ENCODE measurements at regions not wholly inside any gene's neighbourhood (a gene's known extent, or its start where the extent isn't known, plus 50 kb on each side); places are given as distances from the start of the nearest gene placed in this dataset.
A peak's percentile ranks its signal among the peaks of the same experiment; 100 is the strongest.
"Not testable (repeated sequence)": the region's sequence is repeated elsewhere in the genome, so short reads cannot be mapped to it uniquely, and the experiment has no call there.

DNA sequence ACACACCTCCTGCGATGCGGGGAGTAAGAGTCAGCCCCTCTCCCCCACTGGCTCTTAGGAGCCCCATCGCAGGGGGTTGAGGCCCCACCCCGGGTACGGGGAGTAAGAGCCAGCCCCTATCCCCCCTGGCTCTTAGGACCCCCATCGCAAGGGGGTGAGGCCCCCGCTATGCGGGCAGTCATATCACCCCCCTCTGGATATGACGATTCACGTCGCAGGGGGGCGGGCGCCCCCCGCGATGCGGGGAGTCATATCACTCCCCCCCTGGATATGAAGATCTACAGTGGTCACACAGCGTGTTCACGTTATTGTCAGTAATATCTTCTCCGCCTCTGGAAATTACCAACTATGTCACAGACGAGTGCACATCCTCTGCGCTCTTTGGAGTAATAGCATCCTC lies 61.1 kb downstream of the DEFB131A start:
- H3K27ac ChIP-seq; H3K4me3 ChIP-seq; intact Hi-C loops (cut with DNase I): not testable (repeated sequence)

GRCh38 chr4:9506672-9507071 lies 62.5 kb downstream of the DEFB131A start:
- intact Hi-C loops (cut with DNase I); DNase-seq; H3K4me1 ChIP-seq; H3K4me3 ChIP-seq; H3K27ac ChIP-seq; H3K36me3 ChIP-seq; H3K9ac ChIP-seq (ENCODE audit: low read depth in 2 of 2, low read length in 2 of 2); H3K27me3 ChIP-seq; H3K9me3 ChIP-seq: not testable (repeated sequence)

More for the DNA sequence above, 61.1 kb downstream of the DEFB131A start:
- not testable (repeated sequence) for H3K9me3 ChIP-seq; H3K4me1 ChIP-seq; H3K9ac ChIP-seq (ENCODE audit: low read depth in 2 of 2, low read length in 2 of 2); H3K36me3 ChIP-seq; H3K27me3 ChIP-seq; DNase-seq

DNA sequence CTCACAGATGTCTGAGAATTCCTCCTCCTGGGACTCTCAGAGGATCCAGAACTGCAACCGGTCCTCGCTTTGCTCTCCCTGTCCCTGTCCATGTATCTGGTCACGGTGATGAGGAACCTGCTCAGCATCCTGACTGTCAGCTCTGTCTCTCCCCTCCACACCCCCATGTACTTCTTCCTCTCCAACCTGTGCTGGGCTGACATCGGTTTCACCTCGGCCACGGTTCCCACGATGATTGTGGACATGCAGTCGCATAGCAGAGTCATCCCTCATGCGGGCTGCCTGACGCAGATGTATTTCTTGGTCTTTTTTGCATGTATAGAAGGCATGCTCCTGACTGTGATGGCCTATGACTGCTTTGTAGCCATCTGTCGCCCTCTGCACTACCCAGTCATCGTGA lies 68.7 kb downstream of the DEFB131A start:
- intact Hi-C loops (cut with DNase I); H3K4me3 ChIP-seq; H3K9me3 ChIP-seq; H3K27ac ChIP-seq; H3K9ac ChIP-seq (ENCODE audit: low read depth in 2 of 2, low read length in 2 of 2); H3K36me3 ChIP-seq; DNase-seq; H3K27me3 ChIP-seq; H3K4me1 ChIP-seq: not testable (repeated sequence)

DNA sequence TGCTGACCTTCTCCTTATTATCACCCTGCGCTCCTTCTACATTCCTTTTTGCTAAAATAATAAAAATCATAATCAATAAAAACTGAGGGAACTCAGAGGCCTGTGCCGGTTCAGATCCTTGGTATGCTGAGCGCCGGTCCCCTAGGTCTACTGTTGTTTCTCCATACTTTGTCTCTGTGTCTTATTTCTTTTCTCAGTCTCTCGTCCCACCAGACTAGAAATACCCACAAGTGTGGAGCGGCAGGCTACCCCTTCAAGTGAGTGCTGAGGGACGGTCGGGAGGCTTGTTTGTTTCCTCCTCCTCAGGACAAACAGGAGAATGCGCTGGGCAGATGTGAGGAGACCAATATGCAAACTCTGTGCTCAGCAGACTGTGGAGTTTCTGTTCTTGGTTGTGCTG lies 75.4 kb downstream of the DEFB131A start:
- H3K27ac ChIP-seq; H3K9ac ChIP-seq (ENCODE audit: low read depth in 2 of 2, low read length in 2 of 2); H3K4me1 ChIP-seq; DNase-seq; H3K9me3 ChIP-seq; H3K36me3 ChIP-seq; H3K27me3 ChIP-seq; intact Hi-C loops (cut with DNase I); H3K4me3 ChIP-seq: not testable (repeated sequence)

GRCh38 chr4:9522903-9523302 lies 78.7 kb downstream of the DEFB131A start:
- H3K4me3 ChIP-seq; intact Hi-C loops (cut with DNase I); H3K36me3 ChIP-seq; DNase-seq; H3K27ac ChIP-seq; H3K9ac ChIP-seq (ENCODE audit: low read depth in 2 of 2, low read length in 2 of 2); H3K4me1 ChIP-seq; H3K27me3 ChIP-seq; H3K9me3 ChIP-seq: not testable (repeated sequence)

GRCh38 chr4:9524406-9524805 lies 80.2 kb downstream of the DEFB131A start:
- DNase-seq; H3K27me3 ChIP-seq; H3K4me1 ChIP-seq; intact Hi-C loops (cut with DNase I); H3K9ac ChIP-seq (ENCODE audit: low read depth in 2 of 2, low read length in 2 of 2); H3K9me3 ChIP-seq; H3K27ac ChIP-seq; H3K4me3 ChIP-seq; H3K36me3 ChIP-seq: not testable (repeated sequence)

- not testable (repeated sequence) for H3K27me3 ChIP-seq, H3K9me3 ChIP-seq, H3K4me1 ChIP-seq, H3K36me3 ChIP-seq
- TF ChIP-seq CTCF (IDR thresholded peaks at IDR 0.05): peak; percentile 79
- peak overlapping the region; percentile 63 for H3K4me3 ChIP-seq
- peak overlapping the region; percentile 19 to 90 for H3K9ac ChIP-seq (ENCODE audit: low read depth in 2 of 2, low read length in 2 of 2)
- intact Hi-C loops (cut with DNase I): loop anchor here (10.0 kb wide), 1 partner anchor 73 kb away; no protein-coding TSS in a partner anchor
- DNase-seq: peak; percentile 88
- H3K27ac ChIP-seq: peak overlapping the region; percentile 55
These were observed 88.1 kb downstream of the DEFB131A start for GRCh38 chr4:9532134-9532862.

DNA sequence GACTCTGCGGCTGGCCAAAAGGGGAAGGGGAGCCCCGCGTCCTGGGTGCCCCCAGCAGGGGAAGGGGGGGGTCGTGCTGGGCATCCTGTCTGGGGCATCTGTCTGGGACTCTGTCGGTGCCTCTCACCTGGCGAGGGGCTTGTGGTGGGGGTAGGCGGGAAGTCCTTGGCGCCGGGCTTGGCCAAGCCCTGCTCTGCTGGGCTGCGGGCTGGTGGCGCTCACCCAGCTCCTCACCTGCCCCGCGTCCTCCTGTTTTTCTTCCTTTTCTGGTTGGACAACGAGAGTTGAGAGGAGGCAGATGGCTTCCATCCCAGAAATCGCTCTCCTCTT lies 88.6 kb downstream of the DEFB131A start:
- intact Hi-C loops (cut with DNase I): loop anchor here (10.0 kb wide), 1 partner anchor 72 kb away; no protein-coding TSS in a partner anchor
- not testable (repeated sequence) for H3K27me3 ChIP-seq, H3K36me3 ChIP-seq, H3K9me3 ChIP-seq, H3K4me1 ChIP-seq
- peak; percentile 43 for DNase-seq
- Histone ChIP-seq H3K9ac (ENCODE audit: low read depth in 2 of 2, low read length in 2 of 2) (peak overlapping the region; percentile 19 to 90), H3K4me3 (peak overlapping the region; percentile 63), H3K27ac (peak overlapping the region; percentile 55)

GRCh38 chr4:9537101-9537500 lies 92.9 kb downstream of the DEFB131A start:
- H3K9me3 ChIP-seq; H3K27me3 ChIP-seq; H3K9ac ChIP-seq (ENCODE audit: low read depth in 2 of 2, low read length in 2 of 2); H3K4me1 ChIP-seq; H3K4me3 ChIP-seq; DNase-seq; H3K36me3 ChIP-seq; H3K27ac ChIP-seq: not testable (repeated sequence)
- intact Hi-C loops (cut with DNase I): loop anchor here (10.0 kb wide), 1 partner anchor 68 kb away; no protein-coding TSS in a partner anchor

GRCh38 chr4:9539939-9540520 lies 95.8 kb downstream of the DEFB131A start:
- intact Hi-C loops (cut with DNase I): loop anchor here (10.0 kb wide), 1 partner anchor 65 kb away; no protein-coding TSS in a partner anchor
- peak; percentile 61 for DNase-seq
- H3K4me1 ChIP-seq; H3K9me3 ChIP-seq; H3K9ac ChIP-seq (ENCODE audit: low read depth in 2 of 2, low read length in 2 of 2); H3K4me3 ChIP-seq; H3K36me3 ChIP-seq; H3K27me3 ChIP-seq: not testable (repeated sequence)
- H3K27ac ChIP-seq: peak overlapping the region; percentile 77

- H3K27me3 ChIP-seq; H3K4me1 ChIP-seq; H3K4me3 ChIP-seq; intact Hi-C loops (cut with DNase I); H3K36me3 ChIP-seq; H3K9me3 ChIP-seq: not testable (repeated sequence)
- Histone ChIP-seq H3K9ac (ENCODE audit: low read depth in 2 of 2, low read length in 2 of 2) (peak overlapping the region in 1 of 2 donors; percentile 40), H3K27ac (peak overlapping the region; percentile 77)
- DNase-seq: peak; percentile 52
These were observed 97.2 kb downstream of the DEFB131A start for GRCh38 chr4:9541388-9541915.

DNA sequence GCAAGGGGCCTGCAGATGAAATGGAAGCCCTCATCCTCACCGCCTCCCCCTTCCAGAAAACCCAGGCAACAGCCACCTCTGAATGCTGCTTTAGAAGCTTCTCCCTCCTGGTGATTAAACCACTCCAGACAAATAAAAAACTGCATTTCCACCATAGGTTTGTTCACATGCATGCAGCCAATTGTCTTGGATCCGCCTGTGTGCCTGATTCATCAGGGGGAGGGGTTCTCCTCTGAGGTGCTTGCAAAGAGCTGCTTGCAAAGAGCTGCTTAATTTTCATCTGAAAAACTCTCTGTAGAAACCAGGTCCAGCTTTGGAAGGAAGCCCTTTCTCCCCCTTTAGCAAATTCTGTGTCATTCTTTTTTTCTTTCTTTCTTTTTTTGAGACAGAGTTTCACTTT lies 100.6 kb downstream of the DEFB131A start:
- H3K9ac ChIP-seq (ENCODE audit: low read depth in 2 of 2, low read length in 2 of 2); DNase-seq; H3K27me3 ChIP-seq; intact Hi-C loops (cut with DNase I); H3K4me3 ChIP-seq; H3K27ac ChIP-seq; H3K9me3 ChIP-seq; H3K4me1 ChIP-seq; H3K36me3 ChIP-seq: not testable (repeated sequence)
